Heart left ventricle (tissue), 13 donors: ENCODE measurements at regions not wholly inside any gene's neighbourhood (a gene's known extent, or its start where the extent isn't known, plus 50 kb on each side); places are given as distances from the start of the nearest gene placed in this dataset.

Source experiments
- POLR2A ChIP-seq, 2 donors: fragments of 450-650 bp; IDR thresholded peaks; one replicate each; pipeline ENCODE4 v1.6.1; 2017; ENCODE audit warnings: antibody characterized with exemption in 2 of 2, mild to moderate bottlenecking in 2 of 2, moderate library complexity in 2 of 2
- TF ChIP-seq, protein P1 (sequence below), 12 donors: fragments of 200-600 bp; sonication (generic) in 4 of 12; IDR thresholded peaks; one replicate each; pipeline versions ENCODE4 v1.5.0 to v1.8.0; 2018 to 2022; ENCODE audit warnings: antibody characterized with exemption in 12 of 12, mild to moderate bottlenecking in 5 of 12
- donor health status: ischemic (EF 13 %, LVEDD 7.1; RV severe dilation, severe dysfunction).
- donor health status: DM: no; HTN: yes; CAD: no.
- donor health status: DM: no; HTN: no; CAD: no.
- donor health status: ischemic (EF 25% LVEDD 6.9; RV normal size, moderate dysfunction).
- donor health status: ischemic (EF 25% LVEDD 5.7; RV mildly dilated, moderate dysfunction).
- donor health status: ischemic (EF 35%, LVEDD 5.7; RV mildly dilated, moderate dysfunction).
- donor health status: nonischemic (EF 11% LVEDD 7.7; RV severe dilation, severe dysfunction).
- donor health status: DM: yes; HTN: yes; CAD: no.
- donor health status: PGD.
- donor health status: ischemic (EF 29% LVEDD 5.4; RV normal size, mild dysfunction).
- donor health status: nonischemic (EF 23%, LVEDD 6.1; RV moderate dilation, normal function).

DNA sequence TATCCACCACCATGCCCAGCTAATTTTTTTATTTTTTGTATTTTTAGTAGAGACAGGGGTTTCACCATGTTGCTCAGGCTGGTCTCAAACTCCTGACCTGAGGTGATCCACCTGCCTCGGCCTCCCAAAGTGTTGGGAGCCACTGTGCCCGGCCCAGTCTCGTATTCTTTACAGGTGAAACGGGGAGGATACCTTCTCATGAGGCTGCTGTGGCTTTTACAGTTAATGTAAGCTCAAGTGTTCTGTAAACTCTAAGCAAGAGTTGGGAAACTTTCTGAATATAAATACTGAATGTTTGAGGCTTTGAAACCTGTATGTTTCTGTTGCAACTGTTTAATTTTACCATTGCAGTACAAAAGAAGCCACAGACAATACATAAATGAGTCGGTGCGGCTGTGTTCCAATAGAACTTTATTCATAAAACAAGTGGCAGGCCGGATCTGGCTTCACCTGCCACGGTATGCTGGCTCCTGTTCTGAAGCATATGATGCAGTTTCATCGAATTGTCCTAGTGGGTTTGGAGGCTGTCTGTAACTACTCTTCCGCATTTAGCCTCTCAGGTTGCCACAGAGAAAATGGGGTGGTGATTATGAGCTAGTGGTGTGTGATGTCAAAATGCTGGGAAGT, 192.5 kb upstream of the ZFP64 start:
- TF ChIP-seq, protein P1, sequence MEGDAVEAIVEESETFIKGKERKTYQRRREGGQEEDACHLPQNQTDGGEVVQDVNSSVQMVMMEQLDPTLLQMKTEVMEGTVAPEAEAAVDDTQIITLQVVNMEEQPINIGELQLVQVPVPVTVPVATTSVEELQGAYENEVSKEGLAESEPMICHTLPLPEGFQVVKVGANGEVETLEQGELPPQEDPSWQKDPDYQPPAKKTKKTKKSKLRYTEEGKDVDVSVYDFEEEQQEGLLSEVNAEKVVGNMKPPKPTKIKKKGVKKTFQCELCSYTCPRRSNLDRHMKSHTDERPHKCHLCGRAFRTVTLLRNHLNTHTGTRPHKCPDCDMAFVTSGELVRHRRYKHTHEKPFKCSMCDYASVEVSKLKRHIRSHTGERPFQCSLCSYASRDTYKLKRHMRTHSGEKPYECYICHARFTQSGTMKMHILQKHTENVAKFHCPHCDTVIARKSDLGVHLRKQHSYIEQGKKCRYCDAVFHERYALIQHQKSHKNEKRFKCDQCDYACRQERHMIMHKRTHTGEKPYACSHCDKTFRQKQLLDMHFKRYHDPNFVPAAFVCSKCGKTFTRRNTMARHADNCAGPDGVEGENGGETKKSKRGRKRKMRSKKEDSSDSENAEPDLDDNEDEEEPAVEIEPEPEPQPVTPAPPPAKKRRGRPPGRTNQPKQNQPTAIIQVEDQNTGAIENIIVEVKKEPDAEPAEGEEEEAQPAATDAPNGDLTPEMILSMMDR (IDR thresholded peaks at IDR 0.05): no peak
- no peak for TF ChIP-seq POLR2A (IDR thresholded peaks at IDR 0.05)
